Glomerular visceral epithelial cell (primary cell): ENCODE measurements at regions not wholly inside any gene's neighbourhood (a gene's known extent, or its start where the extent isn't known, plus 50 kb on each side); places are given as distances from the start of the nearest gene placed in this dataset.

Experiments used
- DNase-seq: peaks from one replicate; pipeline ENCODE4 v3.0.0-alpha.2; 2016; ENCODE audit errors: extremely low spot score

DNA sequence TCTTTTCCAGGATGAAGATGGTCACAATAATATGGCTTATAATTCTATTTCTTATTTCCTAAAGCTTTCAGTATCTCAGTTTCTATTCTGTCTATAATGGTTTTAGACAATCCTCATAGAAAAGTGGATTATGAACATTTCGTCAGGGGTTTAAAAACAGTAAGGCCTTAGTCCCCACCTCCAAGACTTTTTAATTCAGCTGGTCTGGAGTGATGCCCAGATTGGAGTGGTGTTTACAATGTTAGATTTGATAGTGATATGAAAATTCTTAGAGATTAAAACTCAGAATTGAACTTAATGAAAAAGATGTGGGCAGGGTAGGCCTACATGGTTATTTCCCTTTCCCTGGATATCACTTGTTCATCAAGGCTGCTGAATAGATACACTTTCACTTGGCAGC lies 1238.3 kb downstream of the SORCS3 start:
- DNase-seq: no peak

DNA sequence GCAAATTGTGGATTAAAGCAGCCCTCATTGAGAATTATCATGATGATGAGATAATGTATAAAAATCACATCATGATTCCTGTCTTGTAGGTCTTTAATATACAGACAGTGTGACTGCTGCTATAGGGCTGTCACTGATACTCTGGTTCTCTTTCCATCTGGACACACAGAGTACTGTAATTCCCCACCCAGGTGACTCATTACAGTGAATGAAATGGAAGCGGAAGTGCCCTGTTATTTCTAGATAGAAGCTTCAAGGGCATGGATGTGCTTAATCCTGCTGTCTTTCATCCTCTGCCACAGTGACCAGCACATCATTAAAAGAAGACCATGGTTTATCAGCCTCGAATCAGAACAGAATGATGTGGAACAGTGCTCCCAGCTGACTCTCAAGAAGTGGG lies 1234.0 kb downstream of the SORCS3 start:
- no peak for DNase-seq

DNA sequence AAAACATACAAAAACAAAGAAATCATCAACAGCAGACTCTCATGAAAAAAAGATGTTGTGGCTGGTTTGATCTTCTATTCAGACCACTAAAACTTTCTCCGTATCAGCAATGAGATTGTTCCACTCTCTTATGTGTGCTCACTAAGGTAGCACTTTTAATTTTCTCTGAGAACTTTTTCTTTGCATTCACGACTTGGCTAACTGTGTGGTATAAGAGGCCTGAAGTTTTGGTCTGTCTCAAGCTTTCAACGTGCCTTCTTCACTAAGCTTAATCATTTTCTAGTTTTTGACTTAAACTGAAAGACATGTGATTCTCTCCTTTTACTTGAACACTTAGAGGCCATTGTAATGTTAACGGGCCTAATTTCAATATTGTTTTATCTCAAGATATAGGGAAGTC lies 1231.6 kb downstream of the SORCS3 start:
- DNase-seq: no peak

DNA sequence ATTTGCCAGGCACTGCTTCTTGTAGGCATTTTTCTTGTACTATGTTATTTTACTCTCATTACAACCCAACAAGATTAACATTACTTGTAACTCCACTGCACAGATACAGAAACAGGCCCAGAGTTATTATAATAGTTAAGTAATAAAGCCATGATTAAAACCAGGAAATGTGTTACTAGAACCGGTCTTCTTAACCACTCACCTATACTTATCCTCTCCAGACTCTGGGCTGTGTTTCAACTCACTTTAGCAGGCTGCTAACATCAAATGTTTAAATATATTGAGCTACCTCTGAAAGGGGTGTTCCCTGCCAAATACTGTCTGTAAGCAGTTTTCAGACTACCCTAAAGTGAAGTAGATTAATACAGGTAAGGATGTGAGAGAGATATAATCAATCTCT lies 1227.8 kb downstream of the SORCS3 start:
- no peak for DNase-seq

DNA sequence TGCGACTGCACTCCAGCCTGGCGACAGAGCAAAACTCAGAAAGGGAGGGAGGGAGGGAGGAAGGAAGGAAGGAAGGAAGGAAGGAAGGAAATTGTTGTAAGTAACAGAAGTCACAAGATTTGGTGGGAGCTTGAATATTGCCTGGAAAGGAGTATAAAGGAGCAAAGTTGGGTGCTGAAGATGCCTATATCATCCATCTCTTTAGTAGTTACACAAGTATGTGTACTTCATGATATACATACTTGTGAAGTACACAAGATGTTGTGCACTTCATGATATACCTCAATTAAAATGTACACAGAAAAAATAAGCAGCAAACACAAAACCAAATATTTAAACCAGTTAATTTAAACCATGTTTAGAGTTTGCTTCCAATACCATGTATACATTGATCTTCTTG lies 1223.8 kb downstream of the SORCS3 start:
- DNase-seq: no peak

DNA sequence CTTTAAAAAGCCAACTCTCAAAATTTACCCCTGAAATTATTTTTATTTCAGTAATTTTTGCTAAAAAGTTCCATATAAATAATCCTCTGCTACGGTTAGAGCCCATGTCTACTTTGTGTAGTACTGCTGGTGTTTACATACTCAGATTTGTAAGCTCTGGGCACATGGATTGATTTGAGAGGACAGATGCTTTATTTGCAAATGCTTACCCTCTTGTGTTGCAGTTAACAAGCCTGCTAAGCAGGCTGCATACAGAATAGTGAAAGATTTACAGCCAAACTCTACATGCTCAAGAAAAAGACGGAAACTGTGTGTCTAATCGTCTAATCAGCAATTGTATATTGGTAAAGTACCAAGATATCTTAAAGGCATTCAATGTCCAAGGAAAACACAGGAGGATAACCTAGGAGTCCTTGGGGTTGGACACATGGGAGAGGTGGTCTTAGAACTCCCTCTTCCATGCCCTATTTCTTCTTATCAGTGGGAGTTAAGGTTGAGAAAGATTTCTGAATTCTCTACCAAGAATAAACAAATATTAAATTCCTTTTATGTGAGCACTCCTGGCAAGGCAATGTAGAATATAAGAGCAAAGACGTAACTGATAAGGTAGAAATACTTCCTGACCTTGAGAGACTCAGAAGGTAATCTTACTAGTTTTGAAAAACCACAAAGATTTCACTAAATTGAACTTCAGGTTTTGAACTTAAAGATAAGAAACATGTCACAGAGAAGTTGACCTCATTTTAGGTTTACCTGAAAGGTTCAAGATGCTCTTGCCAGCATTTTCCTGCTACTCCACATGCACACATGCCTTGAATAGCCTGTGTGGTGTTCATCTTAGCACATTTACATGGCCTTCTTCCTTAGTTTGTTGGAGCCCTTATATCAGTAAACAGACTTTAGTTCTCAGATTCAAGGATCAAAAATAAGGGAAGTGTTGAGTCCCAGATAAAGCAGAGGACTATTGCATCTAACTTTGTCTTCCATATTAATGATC lies 1216.5 kb downstream of the SORCS3 start:
- DNase-seq: no peak

DNA sequence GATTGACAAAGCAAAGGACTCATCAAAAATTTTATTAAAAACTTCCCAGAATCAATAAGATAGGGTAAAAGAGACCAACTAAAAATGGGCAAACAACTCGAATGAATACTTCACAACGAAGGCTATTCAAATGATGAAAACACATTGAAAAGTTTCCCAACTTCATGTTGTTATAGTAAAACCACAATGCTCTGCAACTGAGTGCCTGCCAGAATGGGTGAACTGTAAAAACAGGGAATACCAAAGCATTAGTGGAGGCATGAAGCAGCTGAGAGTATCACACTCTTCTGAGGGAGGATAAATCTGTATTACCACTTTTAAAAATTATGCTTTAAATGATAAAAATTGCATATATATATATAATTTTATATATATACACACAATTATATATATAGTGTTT lies 1214.7 kb downstream of the SORCS3 start:
- DNase-seq: no peak

DNA sequence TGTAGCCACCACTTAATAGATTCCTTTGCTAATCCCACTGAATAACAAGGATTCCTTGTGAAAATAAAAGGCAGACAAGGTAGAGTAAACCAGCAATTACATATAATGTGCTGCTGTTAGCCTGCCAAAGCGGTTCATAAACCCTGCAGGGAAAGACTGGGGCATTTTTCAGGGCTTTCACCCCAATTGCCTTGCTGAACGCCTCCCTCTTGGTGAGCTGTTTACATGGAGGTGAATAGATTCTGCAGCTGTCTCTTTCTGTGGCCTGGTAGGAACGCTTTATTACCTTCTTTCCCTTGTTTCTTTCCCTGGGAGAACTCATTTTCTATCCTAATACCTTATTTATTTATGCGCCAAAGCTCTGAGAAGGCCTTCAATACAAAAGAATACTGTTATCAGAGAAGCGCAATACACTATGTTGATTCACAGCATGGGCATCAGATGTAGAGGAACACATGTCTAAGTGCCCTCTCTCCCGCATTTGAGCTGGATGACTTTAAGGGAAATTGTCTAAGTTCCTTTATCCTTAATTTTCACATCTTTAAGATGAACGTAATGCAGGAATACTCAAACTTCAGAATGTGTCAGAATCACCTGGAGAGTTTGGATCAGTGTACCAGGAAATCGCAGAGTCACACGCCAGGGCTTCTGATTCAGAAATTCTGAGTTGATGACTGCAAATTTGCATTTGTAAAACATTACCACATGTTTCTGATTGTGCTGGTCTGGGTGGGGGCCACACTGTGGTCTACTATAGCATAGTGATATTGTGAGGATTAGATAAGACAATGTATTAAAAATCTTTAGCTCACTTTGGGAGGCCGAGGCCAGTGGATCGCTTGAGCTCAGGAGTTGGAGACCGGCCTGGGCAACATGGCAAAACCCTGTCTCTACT lies 1203.8 kb downstream of the SORCS3 start:
- DNase-seq: no peak

DNA sequence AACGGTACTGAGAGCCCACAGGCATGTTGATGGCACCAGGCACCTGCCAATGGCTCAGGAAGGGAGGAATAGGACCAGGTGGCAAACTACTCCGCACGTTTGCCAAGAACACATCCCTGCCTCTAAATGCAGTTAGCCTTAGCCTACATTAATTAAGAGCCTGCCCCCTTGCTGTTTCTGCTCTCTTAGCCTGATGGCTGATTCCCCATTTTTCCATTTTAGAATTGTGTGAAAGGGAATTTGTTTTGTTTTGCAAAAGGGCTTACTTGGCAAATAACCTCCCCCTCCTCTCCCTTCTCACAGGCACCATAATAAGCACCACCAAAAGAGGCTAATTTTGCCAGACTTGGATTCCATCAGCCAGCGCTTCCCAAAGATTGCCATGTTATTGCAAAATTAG lies 1203.2 kb downstream of the SORCS3 start:
- DNase-seq: no peak

DNA sequence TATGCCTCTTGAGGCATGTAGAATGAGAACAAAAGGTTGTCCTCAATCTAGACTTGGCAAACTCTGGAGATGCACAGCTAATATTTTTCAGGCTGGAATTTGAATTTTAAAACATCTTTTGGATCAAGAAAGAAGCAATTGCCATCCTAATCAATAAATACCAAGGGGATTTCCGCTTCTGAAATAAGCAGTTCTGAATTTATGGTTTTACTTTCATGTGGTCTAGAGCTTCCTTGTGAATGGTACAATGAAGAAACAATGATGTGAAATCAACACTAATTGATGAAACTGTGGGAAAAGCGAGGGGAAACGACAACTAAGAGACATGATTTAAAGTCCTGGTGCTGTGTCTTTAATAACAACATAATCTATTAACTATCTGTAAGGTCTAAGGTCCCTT lies 1202.7 kb downstream of the SORCS3 start:
- no peak for DNase-seq

DNA sequence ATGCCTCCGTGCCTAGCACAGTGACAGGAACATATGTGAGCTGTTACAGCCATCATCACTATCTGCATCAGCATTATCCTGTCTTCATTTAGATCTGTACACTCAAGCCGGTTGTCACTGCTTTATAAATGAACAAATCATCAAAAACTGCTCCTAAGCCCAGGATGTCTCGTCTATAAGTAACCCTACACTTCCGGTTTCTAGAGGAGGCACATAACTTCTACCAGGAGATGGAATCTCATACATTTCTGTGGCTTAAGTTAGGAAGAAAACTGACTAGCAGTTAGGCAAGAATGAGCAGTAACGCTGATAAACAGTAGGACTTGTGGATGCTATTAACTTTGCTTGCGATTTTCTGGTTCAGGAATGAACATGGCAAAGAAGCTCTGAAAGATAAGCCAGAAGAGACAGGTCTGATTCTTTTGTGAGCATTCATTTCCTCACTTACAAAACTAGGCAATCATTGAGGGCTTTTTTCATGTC lies 1199.2 kb downstream of the SORCS3 start:
- DNase-seq: no peak

DNA sequence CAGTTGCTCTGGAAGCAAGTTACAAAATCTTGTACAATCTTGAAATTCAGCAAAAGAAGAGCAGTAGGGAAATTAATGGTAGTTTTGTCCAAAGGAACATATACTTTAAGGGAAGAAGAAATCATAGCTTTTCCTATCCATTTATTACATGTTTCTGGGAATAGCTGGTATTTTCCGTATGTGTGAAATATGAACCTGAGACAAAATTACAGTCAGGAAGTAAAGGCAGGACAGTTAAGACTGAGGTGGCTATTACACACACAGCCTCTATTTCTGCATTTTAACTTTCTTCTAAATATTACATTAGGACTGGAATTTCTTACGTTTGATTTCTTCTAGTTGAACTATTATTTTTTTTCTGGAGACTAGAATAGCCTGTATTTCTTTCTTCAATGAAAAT lies 1197.3 kb downstream of the SORCS3 start:
- no peak for DNase-seq

DNA sequence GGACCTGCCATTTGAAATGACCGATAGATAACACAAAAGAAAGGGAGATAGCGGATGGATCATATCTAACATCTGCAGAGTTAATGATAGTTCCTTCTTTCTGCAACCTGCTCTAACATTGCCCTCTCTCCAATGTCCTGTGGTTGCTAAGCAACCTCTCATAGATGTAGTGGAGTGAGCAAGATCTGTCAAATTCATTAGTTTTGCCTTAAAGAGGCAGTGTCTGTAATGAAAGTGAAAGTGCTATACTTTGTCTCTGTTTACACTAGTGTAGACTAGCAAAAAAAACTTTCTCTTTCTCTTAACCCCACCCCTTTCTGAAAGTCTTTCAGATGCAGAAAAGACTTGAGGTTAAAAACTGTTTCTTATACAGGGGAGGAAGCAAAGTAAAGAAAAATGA lies 1196.9 kb downstream of the SORCS3 start:
- no peak for DNase-seq

DNA sequence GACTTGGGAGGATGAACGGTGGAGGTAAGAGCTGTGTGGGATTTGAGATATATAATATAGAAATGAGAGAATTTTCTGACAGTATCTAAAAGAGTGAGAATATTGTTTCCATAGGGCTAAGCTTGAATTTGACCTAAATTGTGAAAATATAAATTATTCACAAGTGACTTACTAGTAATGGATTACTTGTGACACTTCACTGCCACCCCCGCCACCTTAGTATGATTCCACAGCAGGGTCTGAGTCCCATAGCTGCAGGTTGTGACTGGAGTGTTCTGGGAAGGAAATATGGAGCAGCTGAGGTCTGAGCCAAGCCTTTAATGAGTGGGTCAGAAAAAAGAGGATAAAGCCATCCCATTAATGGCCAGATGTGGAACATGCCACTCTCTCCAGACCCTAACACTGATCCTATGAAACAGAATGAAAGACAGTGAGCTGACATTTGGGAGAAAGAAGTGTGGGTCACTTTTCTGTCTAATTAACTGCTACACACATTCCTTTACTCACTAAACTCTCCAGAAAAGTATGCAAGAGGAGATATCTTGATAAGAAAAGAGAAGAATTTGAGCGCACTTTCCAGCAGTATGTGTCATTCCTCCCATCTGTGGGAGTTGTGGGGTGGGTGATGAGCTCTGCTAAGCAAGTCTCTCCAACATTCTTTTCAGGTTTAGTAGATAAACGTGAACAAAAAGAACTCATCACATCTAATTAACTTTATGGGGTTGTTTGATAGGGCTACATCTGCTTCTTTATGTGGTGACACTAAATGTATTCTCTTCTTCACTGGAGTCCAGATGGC lies 1193.4 kb downstream of the SORCS3 start:
- DNase-seq: no peak

DNA sequence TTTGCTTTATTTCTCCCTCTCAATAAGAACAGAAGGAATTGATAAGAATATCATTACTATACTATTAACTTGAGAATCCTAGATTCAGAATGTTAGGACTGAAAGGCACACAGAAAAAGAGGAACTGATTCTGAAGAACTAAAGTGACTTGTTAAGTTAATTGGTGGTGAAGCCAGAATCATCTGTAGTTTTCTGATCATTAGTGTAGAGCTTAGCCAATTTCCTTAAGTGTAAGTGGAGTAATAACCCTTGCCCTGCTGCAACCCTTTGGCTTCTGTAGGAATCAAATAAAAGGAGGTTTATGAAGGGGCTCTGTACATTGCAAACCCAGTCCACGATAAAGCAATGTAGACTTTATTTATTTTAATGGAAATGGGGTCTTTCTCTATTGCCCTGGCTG lies 1186.0 kb downstream of the SORCS3 start:
- no peak for DNase-seq

DNA sequence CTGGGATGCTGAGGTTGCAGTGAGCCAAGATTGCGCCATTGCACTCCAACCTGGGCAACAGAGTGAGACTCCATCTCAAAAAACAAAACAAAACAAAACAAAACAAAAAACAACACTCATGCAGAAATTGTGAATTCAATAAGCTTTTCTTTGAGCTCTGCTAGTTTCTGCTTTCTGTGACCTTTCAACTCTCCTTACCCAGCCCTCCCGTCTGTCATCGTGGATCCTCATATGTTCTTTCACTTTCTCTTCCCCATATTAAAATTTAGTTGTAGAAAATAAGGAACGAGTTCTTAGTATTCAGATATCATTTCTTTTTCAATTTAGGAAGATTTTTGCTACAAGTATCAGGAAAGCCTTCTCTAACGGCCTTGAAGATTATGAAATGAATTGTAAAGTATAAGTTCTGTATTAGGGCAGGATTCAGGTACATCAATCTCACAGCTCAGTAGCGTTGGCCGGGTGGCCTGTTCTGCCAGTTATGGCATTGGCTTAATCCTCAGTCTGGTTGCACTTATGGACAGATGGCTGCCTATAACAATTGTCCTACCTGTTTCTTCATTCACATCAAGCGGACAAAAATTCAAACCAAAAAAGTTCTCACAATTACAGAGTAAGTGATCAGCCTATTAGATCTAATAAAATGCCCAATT lies 1167.0 kb downstream of the SORCS3 start:
- DNase-seq: no peak

DNA sequence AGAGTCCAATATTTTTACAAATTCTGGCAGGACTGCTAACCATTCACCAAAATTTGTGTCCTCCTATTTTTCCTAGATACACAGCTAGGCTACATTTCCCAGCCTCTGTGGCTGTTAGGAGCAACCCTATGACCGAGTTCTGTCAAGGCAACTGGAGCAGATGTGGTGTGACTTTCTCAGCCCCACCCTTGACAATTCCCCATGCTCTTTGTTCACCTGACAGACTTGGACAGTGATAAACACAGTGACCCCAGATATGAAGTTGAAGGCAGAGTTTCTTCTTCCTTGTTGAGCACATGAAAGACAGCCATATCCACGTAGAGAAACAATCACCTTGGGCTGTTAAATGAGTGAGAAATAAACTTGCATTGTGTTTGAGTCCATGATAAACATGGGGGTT lies 1162.1 kb downstream of the SORCS3 start:
- no peak for DNase-seq

DNA sequence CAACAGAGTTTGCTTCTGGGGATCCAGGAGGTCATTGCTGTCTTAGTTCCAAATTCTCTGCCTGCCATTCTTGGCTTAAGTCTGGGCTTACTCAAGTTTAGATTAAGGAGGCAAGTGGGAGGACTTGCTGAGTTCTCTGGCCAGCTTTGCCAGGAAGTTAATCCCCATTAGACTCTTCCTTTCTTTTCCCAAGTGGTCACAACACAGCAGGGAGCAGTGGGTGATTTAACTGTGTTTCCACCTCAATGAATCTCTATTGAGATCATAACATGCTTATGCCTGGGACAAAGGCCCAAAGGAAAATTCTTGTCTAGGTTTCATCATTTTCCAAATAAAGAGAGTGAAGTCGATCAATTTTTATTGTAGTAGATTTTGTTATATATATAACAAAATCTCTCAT lies 1159.6 kb downstream of the SORCS3 start:
- DNase-seq: no peak

DNA sequence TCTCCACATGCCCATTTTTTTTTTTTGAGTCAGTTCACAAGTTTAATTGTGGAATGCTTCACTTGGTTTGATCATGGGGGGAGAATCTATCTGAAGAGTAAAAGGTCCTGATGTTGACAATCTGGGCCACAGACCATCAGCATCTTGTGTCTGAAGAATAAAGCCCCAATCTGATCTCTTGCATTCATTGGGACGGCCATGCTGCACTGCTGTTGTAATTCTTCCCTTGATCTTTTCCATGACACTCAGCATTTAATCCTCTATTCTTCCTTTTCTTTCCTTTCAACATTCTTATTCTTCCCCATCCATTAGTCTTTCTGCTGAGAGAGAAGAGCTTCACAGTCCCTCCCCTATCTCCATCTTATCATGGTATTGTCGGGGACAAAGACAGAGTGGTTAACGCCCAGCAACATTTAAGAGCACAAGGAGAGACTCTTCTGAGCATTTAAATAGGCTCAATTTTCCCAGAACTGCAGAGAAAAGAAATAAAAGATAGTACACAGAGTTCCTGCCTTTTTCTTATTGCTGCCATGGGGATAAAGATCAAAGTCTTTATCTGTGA lies 1157.3 kb downstream of the SORCS3 start:
- no peak for DNase-seq

DNA sequence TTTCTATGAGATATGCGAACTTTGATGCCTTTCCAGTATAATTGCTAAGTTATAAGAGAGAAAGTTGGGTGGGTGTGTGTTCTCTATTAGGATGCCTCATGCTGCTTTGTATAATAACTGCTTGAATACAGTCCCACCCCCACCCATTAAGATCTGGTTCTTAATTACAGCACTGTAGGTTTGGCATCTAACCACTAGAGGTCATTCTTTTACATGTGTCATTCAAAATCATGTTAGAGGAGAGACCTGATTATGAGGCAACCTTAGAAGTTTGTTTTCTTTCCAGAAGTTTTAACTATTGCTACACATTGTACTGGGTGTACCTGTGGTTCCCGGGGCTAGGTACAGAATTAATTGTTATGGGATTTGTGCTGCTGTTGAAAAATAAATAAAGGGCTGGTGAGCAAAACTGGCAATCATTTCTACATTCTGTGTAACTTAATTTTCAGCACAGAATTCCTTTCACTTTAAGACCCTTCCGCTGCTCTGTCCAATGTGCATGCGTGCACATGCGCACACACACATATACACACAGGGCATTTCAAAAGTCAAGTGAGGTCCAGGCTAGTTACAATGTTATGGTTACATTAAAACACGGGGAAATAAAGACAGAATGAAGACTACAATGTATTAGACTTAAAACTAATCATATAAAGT lies 1156.3 kb downstream of the SORCS3 start:
- no peak for DNase-seq
